ENCODE measurements at regions not wholly inside any gene's neighbourhood (a gene's known extent, or its start where the extent isn't known, plus 50 kb on each side); places are given as distances from the start of the nearest gene placed in this dataset.

GRCh38 chr2:14388724-14389123, 243.8 kb upstream of the LRATD1 start:
- TF ChIP-seq CTCF (optimal IDR thresholded peaks at IDR 0.05 in 1 of 3, IDR thresholded peaks at IDR 0.05 in 1 of 3, conservative IDR thresholded peaks at IDR 0.05 in 1 of 3; ENCODE audit: extremely low read depth in 1 of 3, insufficient read depth in 2 of 3, low read length in 3 of 3) = no peak
- no peak for TF ChIP-seq EZH2 (IDR thresholded peaks at IDR 0.05; ENCODE audit: low read length)
